ENCODE measurements at regions not wholly inside any gene's neighbourhood (a gene's known extent, or its start where the extent isn't known, plus 50 kb on each side); places are given as distances from the start of the nearest gene placed in this dataset.

DNA sequence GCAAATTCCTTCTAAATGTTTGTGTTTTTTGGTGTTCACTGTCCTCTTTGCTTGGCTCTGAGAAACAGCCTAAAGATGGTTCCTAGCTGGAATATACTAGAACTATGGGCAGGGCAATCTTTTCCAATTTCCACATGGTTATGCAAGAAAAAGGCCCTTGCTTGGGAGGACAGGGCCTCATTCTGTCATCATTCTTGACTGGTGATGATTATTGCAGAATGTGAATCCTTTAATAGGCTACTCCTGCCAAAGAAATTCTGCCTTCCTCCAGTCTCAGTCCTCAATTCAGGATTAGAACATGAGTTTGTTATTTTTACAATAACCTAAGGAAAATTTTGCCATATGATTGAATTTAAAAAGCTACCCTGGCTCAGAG, 218.7 kb downstream of the HNMT start:
- no peak overlapping the region for H3K4me3 ChIP-seq (ENCODE audit: low read depth, low read length)
- DNase-seq (ENCODE audit: low read depth), result peak; percentile 4
- ChIA-PET CTCF (no interaction called here), POLR2A (no interaction called here)
- TF ChIP-seq, protein P1, sequence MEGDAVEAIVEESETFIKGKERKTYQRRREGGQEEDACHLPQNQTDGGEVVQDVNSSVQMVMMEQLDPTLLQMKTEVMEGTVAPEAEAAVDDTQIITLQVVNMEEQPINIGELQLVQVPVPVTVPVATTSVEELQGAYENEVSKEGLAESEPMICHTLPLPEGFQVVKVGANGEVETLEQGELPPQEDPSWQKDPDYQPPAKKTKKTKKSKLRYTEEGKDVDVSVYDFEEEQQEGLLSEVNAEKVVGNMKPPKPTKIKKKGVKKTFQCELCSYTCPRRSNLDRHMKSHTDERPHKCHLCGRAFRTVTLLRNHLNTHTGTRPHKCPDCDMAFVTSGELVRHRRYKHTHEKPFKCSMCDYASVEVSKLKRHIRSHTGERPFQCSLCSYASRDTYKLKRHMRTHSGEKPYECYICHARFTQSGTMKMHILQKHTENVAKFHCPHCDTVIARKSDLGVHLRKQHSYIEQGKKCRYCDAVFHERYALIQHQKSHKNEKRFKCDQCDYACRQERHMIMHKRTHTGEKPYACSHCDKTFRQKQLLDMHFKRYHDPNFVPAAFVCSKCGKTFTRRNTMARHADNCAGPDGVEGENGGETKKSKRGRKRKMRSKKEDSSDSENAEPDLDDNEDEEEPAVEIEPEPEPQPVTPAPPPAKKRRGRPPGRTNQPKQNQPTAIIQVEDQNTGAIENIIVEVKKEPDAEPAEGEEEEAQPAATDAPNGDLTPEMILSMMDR (IDR thresholded peaks at IDR 0.05; ENCODE audit: insufficient read depth, low read depth, low read length), result no peak
- H3K36me3 ChIP-seq (ENCODE audit: control insufficient read depth, insufficient read depth, low read length), result no peaks in the 10 kb centered on the region
- H3K27me3 ChIP-seq (ENCODE audit: control insufficient read depth, insufficient read depth, low read length), result no peaks in the 10 kb centered on the region

DNA sequence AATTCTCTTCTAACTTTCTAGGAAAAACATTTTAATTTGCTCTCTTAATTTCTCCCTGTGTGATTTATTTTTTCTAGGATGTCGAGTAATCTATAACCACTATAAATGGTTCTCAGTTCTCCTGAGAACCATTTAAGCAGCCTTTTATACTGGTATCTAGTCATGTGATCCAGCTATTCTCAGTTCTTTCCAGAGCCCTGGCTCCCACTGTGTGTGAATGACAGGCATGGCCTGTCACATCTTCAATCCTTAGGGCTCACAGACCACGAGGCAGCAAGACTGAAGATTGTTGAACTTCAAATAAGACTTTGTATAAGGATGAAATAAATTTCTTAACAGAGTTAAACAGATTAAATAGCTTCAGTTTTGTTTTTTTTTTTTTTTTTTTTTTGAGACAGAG, 219.4 kb downstream of the HNMT start:
- Histone ChIP-seq H3K4me3 (ENCODE audit: low read depth, low read length) (no peak overlapping the region), H3K27me3 (ENCODE audit: control insufficient read depth, insufficient read depth, low read length) (no peaks in the 10 kb centered on the region), H3K36me3 (ENCODE audit: control insufficient read depth, insufficient read depth, low read length) (no peaks in the 10 kb centered on the region)
- TF ChIP-seq, protein P1 (IDR thresholded peaks at IDR 0.05; ENCODE audit: insufficient read depth, low read depth, low read length), result no peak
- ChIA-PET POLR2A (no interaction called here), CTCF (no interaction called here)
- DNase-seq (ENCODE audit: low read depth), result no peak

DNA sequence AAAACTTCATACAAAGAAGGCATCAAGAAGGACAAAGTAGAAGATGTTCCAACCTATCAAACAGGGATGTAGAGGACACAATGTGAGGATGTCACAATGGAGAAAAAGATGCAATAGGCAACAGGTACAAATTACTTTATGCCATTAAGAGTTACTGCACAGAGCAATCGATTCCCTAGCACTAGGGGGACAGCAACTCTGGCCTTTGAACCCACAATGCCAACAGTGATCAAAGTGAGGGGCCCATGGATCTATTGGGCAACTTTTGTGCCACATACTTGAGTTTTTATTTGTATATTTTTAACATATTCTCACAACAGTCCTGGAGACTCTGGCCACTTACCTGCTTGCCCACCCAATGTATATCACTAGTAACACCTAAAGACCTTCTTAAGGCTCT, 220.2 kb downstream of the HNMT start:
- Histone ChIP-seq H3K27me3 (ENCODE audit: control insufficient read depth, insufficient read depth, low read length) (no peaks in the 10 kb centered on the region), H3K36me3 (ENCODE audit: control insufficient read depth, insufficient read depth, low read length) (no peaks in the 10 kb centered on the region), H3K4me3 (ENCODE audit: low read depth, low read length) (no peak overlapping the region)
- DNase-seq (ENCODE audit: low read depth), result no peak
- TF ChIP-seq, protein P1 (IDR thresholded peaks at IDR 0.05; ENCODE audit: insufficient read depth, low read depth, low read length), result no peak
- POLR2A ChIA-PET, result no interaction called here
- CTCF ChIA-PET, result no interaction called here

DNA sequence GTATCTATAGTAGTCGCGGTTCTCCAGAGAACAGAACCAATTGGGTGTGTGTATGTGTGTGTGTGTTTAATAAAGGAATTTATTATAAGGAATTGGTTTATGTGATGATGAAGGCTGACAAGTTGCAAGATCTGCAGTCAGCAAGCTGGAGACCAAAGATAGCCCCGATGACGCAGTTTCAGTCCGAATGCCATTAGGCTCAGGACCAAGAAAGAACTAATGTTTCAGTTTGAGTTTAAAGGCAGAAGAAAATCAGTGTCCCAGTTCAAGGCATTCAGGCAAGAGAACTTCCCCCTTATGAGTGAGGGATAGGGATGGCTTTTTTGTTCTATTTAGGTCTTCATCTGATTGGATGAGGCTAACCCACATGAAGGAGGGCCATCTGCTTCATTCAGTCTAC, 221.6 kb downstream of the HNMT start:
- TF ChIP-seq, protein P1 (IDR thresholded peaks at IDR 0.05; ENCODE audit: insufficient read depth, low read depth, low read length), result no peak
- POLR2A ChIA-PET, result no interaction called here
- no peak overlapping the region for H3K4me3 ChIP-seq (ENCODE audit: low read depth, low read length)
- CTCF ChIA-PET, result no interaction called here
- no peaks in the 10 kb centered on the region for H3K27me3 ChIP-seq (ENCODE audit: control insufficient read depth, insufficient read depth, low read length)
- no peak for DNase-seq (ENCODE audit: low read depth)
- no peaks in the 10 kb centered on the region for H3K36me3 ChIP-seq (ENCODE audit: control insufficient read depth, insufficient read depth, low read length)

DNA sequence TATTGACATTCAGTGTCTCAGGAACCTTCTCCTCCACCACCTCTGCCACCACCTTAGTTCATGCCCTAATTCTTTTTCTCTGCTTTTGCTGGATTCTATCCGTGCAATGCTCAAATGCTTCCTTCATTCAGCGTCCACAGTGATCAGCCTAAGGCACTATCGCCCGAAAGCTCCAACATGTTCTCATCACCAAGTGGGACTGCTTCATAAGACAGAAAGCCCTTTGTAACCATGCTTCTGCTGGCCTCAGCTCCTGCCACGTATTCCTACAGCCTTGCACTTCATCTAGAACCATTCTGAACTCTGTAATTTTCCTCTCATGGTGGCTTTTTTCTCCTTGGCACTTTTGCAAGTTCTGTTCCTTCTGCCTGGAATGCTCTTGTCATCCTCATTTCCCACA, 222.9 kb downstream of the HNMT start:
- Histone ChIP-seq H3K4me3 (ENCODE audit: low read depth, low read length) (no peak overlapping the region), H3K36me3 (ENCODE audit: control insufficient read depth, insufficient read depth, low read length) (no peaks in the 10 kb centered on the region), H3K27me3 (ENCODE audit: control insufficient read depth, insufficient read depth, low read length) (no peaks in the 10 kb centered on the region)
- TF ChIP-seq, protein P1 (IDR thresholded peaks at IDR 0.05; ENCODE audit: insufficient read depth, low read depth, low read length), result no peak
- ChIA-PET CTCF (no interaction called here), POLR2A (no interaction called here)
- DNase-seq (ENCODE audit: low read depth), result no peak

All from BJ (cell line).